SHP77 (cell line): ENCODE measurements at regions not wholly inside any gene's neighbourhood (a gene's known extent, or its start where the extent isn't known, plus 50 kb on each side); places are given as distances from the start of the nearest gene placed in this dataset.

Experiments
- DNase-seq, 2 experiments: peaks; one replicate each; lab custom pipeline; 2025; lab: John Stamatoyannopoulos, UW

DNA sequence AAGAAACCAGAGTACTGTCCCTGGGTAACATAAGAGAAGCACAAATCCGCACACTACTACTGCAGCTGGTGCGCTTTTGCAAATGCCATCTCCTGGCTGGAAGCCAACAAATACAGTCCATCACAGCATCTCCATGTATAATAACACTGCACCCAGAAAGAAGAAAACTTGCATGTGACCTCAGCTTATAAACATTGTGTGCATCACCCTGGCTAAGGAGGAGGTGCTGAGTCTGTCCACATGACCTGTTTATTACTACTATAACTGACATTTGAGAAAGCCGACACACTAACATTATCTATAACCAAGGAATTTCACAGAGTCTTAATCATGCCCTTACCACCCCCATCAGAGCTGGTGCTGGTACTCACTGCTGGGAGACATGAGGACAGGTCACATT, 516.8 kb downstream of the CFAP47 start:
- DNase-seq: peak in 1 of 2 experiments; percentile 22

DNA sequence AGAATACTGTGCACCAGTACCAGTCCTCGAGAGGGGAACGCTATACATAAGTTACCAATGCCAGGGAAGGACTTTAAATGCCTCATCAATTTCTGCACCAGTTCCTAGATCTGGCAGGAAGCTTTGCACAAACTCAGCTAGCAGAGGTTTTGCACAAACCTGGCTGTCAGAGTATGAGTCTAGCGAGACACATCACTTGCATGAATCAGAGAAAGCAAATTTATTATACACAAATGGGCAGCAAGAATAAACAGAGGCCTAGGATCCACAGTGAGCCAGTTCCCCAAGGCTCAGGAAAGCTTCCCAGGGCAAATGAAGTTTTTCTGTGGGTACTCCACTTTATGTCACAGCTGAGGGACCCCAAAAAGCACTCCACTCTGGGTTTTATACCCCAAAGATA, 523.5 kb downstream of the CFAP47 start:
- no peak for DNase-seq

DNA sequence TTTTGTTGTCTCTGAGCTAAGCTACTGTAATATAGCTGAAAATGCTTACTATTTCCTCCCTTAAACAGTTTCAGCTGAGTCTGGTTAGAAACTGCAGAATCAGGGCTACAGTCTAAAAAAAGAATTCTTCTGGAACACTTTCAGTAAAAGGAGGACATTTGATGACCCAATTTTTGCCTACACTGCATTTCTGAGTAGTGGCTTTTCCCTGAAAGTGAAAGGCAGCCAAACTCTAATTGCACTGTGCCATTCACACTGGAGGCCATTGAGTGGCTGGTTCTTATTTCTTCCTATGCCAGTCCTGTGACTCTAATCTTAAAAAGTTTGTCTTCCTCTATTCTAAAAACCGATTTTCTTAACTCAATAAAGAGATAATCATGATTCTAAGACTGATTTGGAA, 526.0 kb downstream of the CFAP47 start:
- no peak for DNase-seq

DNA sequence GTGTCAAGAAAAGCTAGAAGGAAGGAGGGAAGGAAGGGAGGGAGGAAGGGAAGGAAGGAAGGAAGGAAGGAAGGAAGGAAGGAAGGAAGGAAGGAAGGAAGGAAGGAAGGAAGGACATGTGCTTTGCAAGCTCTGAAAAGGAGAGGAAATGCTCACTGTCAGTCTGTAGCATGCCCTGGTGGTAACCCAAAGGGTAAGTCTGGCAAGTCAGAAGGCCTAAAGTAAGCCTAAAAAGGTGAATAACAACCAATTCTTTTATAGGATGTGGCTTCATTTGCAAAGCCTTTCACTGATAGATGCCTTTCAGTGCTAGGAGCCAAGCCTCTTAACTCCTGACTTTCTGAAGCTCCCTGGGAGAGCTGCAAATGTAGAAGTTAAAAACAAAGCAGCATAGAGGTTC, 542.6 kb downstream of the CFAP47 start:
- no peak for DNase-seq

DNA sequence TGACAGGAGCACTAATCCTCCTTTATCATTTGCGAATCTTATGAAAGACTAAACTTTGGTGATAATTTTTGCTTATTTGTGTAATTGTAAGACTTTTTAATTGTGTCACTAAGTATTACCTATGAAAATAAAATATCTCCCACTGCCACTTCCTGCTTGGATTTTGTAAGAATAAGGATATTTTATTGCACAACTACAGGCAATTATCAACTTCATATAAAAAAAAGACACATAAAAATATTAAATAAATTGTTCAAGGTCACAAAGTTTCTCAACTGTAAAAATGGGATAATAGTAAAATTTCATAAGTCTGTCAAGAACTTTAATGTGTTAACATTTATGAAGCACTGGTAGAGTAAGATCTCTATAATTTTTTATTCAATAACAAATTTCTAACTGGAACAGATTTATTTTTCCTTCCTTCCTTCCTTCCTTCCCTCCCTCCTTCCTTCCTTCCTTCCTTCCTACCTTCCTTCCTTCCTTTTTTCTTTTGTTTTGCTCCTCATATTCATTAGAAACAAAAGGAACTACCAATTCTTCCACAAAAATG, 527.6 kb upstream of the FAM47C start:
- no peak for DNase-seq

DNA sequence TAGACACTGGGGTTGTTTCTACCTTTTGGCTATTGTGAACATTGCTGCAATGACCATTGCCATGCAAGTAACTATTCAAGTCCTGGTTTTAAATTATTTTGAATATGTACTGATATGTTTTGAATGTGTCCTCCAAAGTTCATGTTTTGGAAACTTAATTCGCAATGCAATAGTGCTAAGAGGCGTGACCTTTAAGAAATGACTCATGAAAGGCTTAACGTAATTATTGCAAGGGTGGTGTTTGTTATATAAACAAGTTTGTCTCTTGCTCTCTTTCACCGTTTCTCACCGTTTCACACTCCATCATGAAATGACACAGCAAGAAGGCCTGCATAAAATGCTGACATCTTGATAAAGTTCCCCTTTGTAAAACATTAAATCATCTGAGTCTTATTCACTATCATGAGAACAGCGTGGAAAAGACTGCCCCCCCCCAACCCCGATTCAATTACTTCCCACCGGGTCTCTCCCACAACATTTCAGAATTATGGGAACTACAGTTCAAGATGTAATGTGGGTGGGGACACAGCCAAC, 506.9 kb upstream of the FAM47C start:
- DNase-seq: no peak

DNA sequence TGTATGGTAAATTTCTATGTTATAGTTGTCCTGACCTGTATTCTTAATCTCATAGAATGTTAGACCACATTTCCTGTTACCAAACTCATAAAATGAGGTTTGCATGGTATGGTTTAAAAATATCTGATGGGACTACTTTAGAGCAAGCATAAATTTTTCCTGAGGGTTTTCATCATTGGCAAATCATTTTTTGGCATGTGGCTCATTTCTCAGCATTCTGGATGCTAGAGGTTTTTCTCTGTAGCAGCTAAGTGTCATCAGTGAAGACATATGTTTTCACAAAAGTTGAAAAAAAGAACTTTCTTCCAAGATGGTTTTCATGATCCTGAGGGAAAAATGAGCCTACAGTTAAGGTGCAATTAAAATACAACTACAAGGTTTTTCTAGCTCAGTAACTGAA, 503.5 kb upstream of the FAM47C start:
- no peak for DNase-seq

DNA sequence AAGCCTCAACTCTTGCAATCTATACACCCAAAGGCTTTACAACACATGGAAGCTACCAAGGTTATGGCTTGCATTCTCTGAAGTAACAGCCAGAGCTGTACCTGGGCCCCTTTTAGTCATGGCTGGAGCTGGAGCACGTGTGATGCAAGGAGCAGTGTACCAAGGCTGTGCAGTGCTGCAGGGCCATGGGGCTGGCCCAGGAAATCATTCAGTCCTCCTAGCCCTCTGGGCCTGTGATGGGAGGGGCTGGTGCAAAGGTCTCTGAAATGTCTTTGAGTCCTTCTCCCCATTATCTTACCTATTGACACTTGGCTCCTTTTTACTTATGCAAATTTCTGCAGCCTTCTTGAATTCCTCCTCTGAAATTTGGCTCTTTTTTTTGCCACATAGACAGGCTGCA, 500.1 kb upstream of the FAM47C start:
- no peak for DNase-seq

DNA sequence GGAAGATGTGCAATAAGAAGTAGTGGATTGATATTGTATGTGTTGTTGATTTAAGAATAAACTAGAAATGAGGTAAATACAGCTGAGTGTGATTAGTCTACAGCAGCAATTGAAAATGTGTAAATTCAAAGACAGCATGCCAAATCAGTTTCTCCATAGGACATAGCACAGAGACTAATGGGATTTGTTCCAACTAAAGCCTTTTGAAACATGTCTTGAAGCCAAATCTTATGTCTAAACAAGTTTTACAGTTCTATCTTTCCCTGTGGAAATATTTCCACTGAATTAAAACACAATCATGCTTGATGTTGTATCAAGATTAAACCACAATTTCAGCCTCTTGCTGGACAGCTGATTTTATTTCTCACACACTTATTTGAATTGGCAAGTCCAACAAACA, 497.4 kb upstream of the FAM47C start:
- no peak for DNase-seq

DNA sequence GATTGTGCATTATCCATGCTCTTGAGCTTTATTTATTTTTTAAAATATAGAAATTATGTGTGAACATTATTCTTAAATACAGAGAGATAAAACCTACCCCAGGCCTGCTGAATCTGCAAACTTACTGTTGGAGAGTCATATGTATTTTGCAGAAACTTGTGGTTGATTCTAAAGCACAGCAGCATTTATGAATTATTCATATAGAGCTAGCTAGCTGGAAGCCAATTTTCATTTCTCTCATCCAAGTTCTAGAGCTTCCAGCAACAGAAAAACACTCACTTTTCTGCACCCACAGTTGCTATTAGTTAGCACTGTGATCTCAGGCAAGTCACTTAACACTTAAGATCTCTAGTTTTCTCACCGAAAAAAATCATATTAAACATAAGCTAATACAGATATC, 479.5 kb upstream of the FAM47C start:
- DNase-seq: no peak

DNA sequence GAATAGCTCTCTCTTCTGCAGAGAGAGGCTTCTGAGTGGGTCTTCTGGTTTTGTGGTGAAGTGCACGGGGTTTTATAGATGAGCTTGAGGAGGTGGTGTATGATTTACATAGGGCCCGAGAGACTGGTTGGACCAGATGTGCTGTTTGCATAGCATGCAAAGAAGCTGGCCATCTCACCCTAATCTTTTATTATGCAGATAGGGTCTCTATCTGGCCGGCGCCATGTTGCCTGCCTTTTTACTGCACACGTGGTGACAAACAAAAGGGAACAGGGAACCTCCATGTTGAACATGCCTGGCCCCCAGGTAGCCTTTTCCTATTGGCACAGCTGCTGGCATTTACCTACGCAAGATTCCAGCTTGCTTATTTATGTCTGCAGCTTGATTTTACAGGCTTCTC, 473.3 kb upstream of the FAM47C start:
- no peak for DNase-seq

DNA sequence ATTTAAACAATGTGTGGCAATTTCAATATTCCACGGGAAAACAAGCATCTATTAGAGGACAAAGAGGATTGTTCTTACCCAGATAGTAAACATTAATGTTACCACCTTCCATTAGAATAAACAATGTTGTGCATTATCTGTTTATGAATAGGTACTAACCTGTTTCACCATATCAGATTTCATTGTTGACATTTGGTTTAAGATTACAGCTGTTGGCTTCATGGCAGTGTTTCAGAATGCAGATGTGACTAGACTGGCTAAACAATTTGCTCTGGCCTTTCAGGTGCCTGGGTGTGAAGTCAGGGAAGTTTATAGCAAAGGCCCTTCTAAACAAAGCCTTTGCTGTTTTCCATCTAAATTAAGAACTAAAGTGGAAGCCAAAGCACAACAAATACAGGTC, 464.7 kb upstream of the FAM47C start:
- no peak for DNase-seq

DNA sequence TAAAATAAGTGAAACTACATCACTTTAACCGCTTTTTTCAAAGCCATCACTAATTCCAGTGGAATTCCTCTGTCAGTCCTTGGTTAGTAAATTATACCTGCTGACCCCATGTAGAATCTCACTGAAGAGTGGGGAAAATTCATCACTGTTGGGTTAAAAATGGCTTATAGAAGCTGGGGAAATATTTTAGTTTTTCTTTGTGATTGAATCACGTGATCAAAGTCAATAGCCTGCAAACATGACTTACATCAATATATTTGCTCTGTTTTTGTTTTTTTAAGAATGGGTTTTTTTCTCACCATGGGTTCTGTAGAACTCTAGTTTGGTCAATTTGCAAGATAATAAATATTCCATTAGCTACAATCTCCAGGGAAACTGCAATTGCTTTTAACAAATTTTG, 445.2 kb upstream of the FAM47C start:
- DNase-seq: no peak

DNA sequence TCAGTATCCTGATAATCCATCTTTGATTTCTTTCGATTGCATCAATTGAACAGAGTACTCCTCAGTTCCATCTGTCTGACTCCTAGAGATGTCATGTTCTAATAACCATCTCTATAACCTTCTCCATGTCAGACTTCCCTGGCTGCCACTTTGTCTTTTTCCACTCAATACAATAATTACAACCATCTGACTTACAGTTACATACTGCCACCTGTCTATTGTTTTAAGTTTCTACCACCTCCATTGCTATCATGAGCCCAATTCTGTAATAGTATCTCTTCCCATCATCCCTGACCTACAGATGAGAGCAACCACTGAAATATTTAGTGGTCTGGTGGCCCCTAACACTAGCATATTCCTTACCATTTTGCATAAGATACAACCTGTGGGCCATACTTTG, 439.2 kb upstream of the FAM47C start:
- DNase-seq: no peak

DNA sequence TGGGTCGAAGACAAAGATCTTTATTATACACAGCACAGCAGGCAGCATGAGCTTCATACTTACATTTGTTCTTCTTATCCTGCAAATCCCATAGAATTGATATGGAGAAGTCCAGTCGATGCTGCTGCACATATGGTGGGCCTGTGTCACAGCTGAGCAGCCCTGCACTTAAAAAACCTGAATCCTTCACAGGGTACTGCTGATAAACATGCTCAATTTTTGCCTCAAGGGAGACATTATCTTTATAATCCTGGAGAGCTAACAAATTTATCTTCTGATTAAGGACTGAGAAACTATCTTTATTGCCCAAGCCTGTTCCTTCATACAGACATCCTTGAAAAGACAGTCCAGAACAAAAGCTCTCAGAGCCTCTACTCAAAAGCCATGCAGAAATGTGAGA, 434.4 kb upstream of the FAM47C start:
- no peak for DNase-seq

DNA sequence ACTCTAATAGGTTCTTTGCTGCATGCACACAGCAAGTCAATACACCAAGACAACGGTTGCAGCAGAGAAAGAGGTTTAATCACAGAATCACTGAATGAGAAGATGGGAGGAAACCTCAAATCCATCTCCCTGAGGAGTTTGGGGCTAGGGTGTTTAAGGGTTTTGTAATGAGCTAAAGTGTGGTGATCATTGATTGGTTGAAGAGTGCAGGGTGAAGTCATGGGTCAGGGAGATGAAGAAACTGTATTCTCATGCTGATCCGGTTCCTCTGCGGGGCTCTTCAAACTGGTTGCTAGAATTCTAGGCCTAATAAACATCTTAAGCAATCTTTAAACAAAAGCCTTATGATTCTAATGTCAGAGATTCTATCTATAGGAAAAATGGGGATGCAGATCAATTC, 432.5 kb upstream of the FAM47C start:
- no peak for DNase-seq

DNA sequence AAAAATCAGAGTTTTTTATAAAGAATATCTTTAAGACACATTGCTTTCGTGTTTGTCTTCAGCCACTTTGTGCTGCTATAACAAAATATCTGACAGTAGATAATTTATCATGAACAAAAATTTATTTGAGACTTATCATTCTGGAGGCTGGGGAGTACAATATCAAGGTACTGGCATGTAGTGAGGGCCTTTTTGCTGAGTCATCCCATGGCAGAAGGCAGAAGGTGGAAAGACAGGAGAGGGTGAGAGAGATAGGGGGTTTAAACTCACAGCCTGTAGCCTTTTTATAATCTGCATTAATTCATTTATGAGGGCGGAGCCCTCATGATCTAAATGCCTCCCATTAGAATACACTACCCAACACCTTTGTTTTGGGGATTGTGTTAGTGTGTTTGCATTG, 431.2 kb upstream of the FAM47C start:
- no peak for DNase-seq

DNA sequence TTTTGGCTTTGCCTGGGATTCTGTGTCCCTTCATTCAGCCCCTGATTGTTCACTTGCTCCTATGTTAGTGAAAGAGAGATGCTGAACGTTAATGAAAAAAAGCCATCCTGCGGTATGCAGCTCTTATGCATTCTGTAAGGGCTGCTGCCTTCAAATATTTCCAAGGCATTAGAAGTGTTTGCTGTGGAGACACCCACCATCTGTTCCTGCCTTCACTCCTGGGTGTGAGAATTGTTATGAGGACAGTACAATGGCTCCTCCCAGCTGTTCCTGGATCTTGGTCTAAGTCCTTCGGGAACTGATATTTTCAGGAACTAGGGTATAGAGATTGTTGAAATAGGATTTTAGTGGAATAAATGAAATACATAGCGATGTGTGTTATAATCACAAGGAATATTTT, 427.1 kb upstream of the FAM47C start:
- DNase-seq: no peak

DNA sequence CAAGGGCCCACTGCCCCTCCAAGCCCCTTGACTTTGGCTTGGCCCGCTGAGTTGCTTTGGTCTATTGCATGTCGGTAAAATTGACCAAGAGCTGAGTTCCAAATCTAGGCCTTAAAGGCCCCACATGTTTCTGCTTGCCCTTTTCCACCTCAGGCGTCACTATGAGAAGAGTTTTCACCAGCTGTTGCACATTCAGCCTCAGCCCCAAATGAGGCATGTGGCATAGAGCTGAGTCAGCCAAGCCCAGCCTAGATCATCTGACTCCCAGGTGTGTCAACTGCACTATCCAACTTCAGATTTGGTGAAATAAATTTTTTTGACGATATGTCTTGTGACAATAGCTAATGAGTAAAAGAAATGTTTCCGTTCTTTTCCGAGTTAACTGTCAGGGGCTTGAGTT, 424.5 kb upstream of the FAM47C start:
- DNase-seq: no peak

DNA sequence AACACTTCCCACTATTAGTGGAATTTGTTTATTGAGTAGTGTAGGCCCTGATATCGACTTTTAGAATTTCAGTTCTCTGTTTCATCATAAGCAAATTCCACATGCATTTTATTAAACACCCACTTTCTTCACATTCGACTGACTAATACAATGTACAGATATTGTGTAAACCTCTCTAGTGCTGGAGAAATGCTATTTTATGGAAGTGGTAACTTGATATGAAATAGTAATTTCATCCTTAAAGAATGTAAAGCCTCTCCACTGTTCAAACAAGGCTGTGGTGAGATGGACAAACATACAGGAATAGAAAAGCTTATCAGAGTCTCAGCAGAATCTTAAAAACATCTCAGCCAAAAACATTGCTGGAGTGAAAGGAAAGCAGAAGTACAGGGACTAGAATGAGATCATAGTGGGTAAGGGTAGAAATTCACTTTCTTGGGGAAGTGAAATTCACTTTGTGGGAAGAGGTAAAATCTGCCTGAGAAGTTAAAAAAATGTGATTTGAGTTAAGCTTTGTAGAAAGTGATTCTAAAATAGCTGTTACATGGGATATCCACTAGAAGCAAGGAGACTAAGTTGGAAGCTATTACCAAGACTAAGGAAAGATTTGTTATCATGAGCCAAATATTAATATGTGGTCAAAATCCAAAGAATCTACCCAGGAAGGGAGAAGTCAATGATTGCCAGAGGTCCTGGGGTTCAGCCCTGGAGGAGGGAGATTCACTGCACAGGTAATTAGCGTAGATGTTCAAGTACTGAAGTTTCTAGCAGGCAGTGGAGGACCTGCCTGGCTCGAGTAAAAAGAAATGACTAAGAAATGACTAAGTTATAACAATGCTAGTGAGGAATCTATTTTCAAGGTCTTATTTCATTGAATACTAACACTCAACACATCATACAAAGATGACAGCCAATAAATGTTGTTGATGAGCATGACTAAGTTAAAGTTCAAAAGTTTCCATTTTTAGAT, 398.3 kb upstream of the FAM47C start:
- no peak for DNase-seq

DNA sequence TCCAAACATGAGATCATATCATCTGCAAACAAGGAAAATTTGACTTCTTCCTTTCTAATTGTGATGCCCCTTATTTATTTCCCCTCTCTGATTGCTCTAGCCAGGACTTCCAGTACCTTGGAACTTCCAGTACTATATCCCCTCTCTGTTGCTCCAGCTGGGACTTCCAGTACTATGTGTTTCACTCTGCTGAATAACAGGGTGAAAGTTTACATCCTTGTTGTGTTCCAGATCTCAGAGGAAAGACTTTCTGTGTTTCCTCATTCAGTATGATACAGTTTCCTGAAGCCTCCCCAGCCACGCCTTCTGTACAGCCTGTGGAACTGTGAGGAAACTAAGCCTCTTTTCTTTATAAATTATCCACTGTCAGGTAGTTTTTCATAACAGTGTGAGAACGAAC, 381.3 kb upstream of the FAM47C start:
- DNase-seq: no peak

DNA sequence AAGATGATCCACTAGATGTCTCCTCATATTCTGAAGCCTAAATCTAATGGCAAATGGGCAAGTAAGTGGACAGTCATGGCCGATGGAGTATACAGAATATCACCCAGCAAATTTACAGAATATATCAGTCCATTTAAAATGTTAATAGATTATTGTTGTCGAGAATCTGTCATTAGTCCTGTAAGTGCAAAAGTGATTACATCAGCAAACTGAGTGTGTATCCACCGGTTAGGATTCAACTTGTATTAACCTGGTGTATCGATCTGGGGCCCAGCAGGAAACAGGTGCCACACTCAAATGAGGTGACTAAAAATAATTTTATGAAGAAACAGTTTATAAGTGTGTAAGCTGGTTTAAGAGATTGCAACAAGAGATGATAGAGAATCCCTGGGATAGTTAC, 367.9 kb upstream of the FAM47C start:
- DNase-seq: no peak

DNA sequence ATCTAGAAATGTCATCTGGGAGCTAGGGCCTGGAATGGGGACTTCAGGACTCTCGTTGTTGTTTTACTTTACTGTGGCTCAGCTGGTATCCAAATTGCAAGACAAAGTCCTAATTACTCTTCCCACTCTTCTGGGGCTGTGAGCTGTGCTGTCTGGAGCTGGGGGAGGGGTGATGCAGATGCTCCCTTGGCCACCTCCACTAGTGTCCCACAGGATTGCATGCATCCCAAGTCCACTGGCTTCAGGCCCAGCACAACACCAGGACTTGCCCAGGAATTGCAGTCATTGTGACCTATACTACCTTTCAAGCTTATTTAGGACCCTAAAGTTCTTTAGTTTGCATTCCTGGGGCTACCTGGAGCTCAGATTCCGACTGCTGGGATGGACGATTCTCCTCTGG, 366.1 kb upstream of the FAM47C start:
- no peak for DNase-seq

DNA sequence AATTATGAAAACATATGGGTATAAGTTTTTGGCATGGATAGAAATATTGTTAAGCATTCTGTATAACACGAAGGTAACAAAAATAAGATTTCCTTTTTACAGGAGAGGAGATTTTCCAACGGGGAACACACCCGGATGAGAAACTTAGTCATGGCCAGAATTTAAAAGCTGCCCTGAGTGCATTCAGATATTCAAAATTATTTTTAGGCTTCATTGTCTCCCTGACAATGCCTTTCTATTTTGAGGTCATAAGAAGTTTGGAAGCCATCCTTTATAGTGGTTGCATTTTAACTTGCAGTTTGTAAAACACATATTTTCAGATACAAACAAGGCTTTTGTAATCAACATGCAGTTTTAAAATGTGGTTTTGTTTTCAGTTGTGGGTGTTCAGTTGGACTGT, 357.5 kb upstream of the FAM47C start:
- DNase-seq: no peak
